Activated CD4-positive, alpha-beta T cell treated with anti-CD3 and anti-CD28 coated beads for 1 hour (primary cell): ENCODE measurements at regions not wholly inside any gene's neighbourhood (a gene's known extent, or its start where the extent isn't known, plus 50 kb on each side); places are given as distances from the start of the nearest gene placed in this dataset.

Experiments
- DNase-seq: peaks from one replicate; pipeline ENCODE4 v3.0.0-alpha.2; 2020

- DNase-seq: no peak
Measured at GRCh38 chr6:15993716-15994228, 135.1 kb upstream of the MYLIP start.

- no peak for DNase-seq
Measured at GRCh38 chr6:15990179-15990578, 138.7 kb upstream of the MYLIP start.

- no peak for DNase-seq
Measured at GRCh38 chr6:15989397-15989796, 139.5 kb upstream of the MYLIP start.

- DNase-seq: no peak
Measured at GRCh38 chr6:15987569-15987968, 141.3 kb upstream of the MYLIP start.

GRCh38 chr6:15986027-15986629 is 142.8 kb upstream of the MYLIP start:
- DNase-seq: no peak

GRCh38 chr6:15985379-15985959 is 143.4 kb upstream of the MYLIP start:
- no peak for DNase-seq

- DNase-seq: no peak
Measured at GRCh38 chr6:15981956-15982355, 146.9 kb upstream of the MYLIP start.

- no peak for DNase-seq
Measured at GRCh38 chr6:15980801-15981200, 148.1 kb upstream of the MYLIP start.

- DNase-seq: no peak
Measured at GRCh38 chr6:15978426-15978825, 150.5 kb upstream of the MYLIP start.

GRCh38 chr6:15977050-15977449 is 151.8 kb upstream of the MYLIP start:
- DNase-seq: no peak

- DNase-seq: no peak
Measured at GRCh38 chr6:15974817-15975216, 154.1 kb upstream of the MYLIP start.

GRCh38 chr6:15970517-15970916 is 158.4 kb upstream of the MYLIP start:
- DNase-seq: no peak

GRCh38 chr6:15969236-15969778 is 159.6 kb upstream of the MYLIP start:
- DNase-seq: no peak

- DNase-seq: no peak
Measured at GRCh38 chr6:15968519-15968918, 160.4 kb upstream of the MYLIP start.

- no peak for DNase-seq
Measured at GRCh38 chr6:15966000-15966520, 162.8 kb upstream of the MYLIP start.

GRCh38 chr6:15962449-15962764 is 166.5 kb upstream of the MYLIP start:
- DNase-seq: no peak

- DNase-seq: no peak
Measured at GRCh38 chr6:15961635-15962448, 167.0 kb upstream of the MYLIP start.

GRCh38 chr6:15960740-15961634 is 167.9 kb upstream of the MYLIP start:
- no peak for DNase-seq

- no peak for DNase-seq
Measured at GRCh38 chr6:15957655-15958169, 171.2 kb upstream of the MYLIP start.

- DNase-seq: no peak
Measured at GRCh38 chr6:15956205-15957106, 172.4 kb upstream of the MYLIP start.

GRCh38 chr6:15955484-15955883 is 173.4 kb upstream of the MYLIP start:
- no peak for DNase-seq
